HCT116 (cell line): ENCODE measurements at regions not wholly inside any gene's neighbourhood (a gene's known extent, or its start where the extent isn't known, plus 50 kb on each side); places are given as distances from the start of the nearest gene placed in this dataset.

Source experiments
- ATAC-seq: fragments of 200-7000 bp; cut with Tn5 transposase; 2 replicates; pipeline ENCODE4 v1.9.1; 2020; ENCODE audit warnings: mild to moderate bottlenecking, moderate library complexity
- BruUV-seq: library from RNA; stranded (reverse); fragments of 400-500 nt; replicated peaks from 2 replicates; lab custom pipeline; 2021; lab: Mats Ljungman, UMichigan
- CTCF ChIA-PET: fragments of 300-600 bp; sonication (Branson Sonifier 250); formaldehyde crosslinking; loops from one replicate; lab custom pipeline; 2021; ENCODE audit warnings: antibody characterized with exemption; lab: Charles Lee
- POLR2A ChIA-PET: fragments of 300-600, 350-600 bp; sonication (Branson Sonifier 250); formaldehyde crosslinking; loops from one replicate; lab custom pipeline; 2021; ENCODE audit warnings: antibody characterized with exemption; lab: Charles Lee
- RAD21 ChIA-PET, 2 experiments: fragments of 300-600 bp; sonication (Branson Sonifier 250); formaldehyde crosslinking; loops; one replicate each; lab custom pipeline; 2023; ENCODE audit warnings: low total read pairs in 2 of 2; ENCODE audit not compliant: uncharacterized antibody in 2 of 2, unreplicated experiment in 2 of 2, low non-redundant PET in 1 of 2; lab: Charles Lee
- DNase-seq: peaks from one replicate; pipeline ENCODE4 v3.0.0-alpha.2; 2010; ENCODE audit warnings: low read depth, low spot score
- H2AFZ ChIP-seq: fragments of 200-600 bp; shearing (Covaris generic), sonication (generic); 2 replicates; pipeline ENCODE4 v1.6.1; 2017; ENCODE audit warnings: low read depth, mixed run types, mixed read lengths, antibody characterized with exemption, low read length; ENCODE audit not compliant: poor library complexity, severe bottlenecking
- H3K27ac ChIP-seq: 2 replicates; pipeline ENCODE4 v1.5.1; 2012; ENCODE audit warnings: low read depth, low read length
- H3K27me3 ChIP-seq: fragments of 200-600 bp; sonication (generic); 2 replicates; pipeline ENCODE4 v1.6.1; 2016; ENCODE audit warnings: mixed run types, low read length, mixed read lengths; ENCODE audit not compliant: insufficient read depth
- H3K36me3 ChIP-seq, 2 experiments: fragments of 200-500 bp in 1 of 2; fragments of 200-600 bp in 1 of 2; sonication (Bioruptor generic) in 1 of 2; sonication (generic) in 1 of 2; 2 replicates each; pipeline versions ENCODE4 v1.5.1 to v1.6.1; 2014 to 2016; ENCODE audit warnings: low read length in 2 of 2, inconsistent platforms in 1 of 2, mixed read lengths in 1 of 2, mixed run types in 1 of 2; ENCODE audit not compliant: insufficient read depth in 2 of 2, control insufficient read depth in 1 of 2
- H3K4me1 ChIP-seq, 2 experiments: fragments of 200-600 bp in 1 of 2; sonication (generic) in 1 of 2; 2 replicates each; pipeline versions ENCODE4 v1.5.1 to v1.6.1; 2012 to 2017; ENCODE audit warnings: low read length in 2 of 2, inconsistent platforms in 1 of 2, mild to moderate bottlenecking in 1 of 2, mixed read lengths in 1 of 2, mixed run types in 1 of 2, moderate library complexity in 1 of 2; ENCODE audit not compliant: insufficient read depth in 2 of 2, control insufficient read depth in 1 of 2
- H3K4me2 ChIP-seq: fragments of 200-600 bp; sonication (generic); 2 replicates; pipeline ENCODE4 v1.6.1; 2017; ENCODE audit warnings: mixed run types, low read length, mixed read lengths
- H3K4me3 ChIP-seq, 2 experiments: fragments of 200-600 bp in 1 of 2; sonication (generic) in 1 of 2; replicated peaks in 1 of 2; 2 replicates each; pipeline ENCODE4 v1.5.1; 2011 to 2016; ENCODE audit warnings: low read length in 2 of 2, control low read depth in 1 of 2, low read depth in 1 of 2, mild to moderate bottlenecking in 1 of 2, mixed read lengths in 1 of 2, mixed run types in 1 of 2
- H3K79me2 ChIP-seq: fragments of 200-600 bp; sonication (generic); 2 replicates; pipeline ENCODE4 v1.6.1; 2017; ENCODE audit warnings: mild to moderate bottlenecking, mixed run types, low read length, moderate library complexity, mixed read lengths; ENCODE audit not compliant: insufficient read depth
- H3K9ac ChIP-seq: fragments of 200-600 bp; sonication (generic); 2 replicates; pipeline ENCODE4 v1.6.1; 2016; ENCODE audit warnings: low read length, mixed read lengths
- H3K9me2 ChIP-seq: fragments of 200-600 bp; sonication (generic), shearing (Covaris generic); 2 replicates; pipeline ENCODE4 v1.6.1; 2017; ENCODE audit warnings: mixed run types, mild to moderate bottlenecking, moderate library complexity; ENCODE audit not compliant: insufficient read depth
- H3K9me3 ChIP-seq, 2 experiments: fragments of 200-500 bp in 1 of 2; fragments of 200-600 bp in 1 of 2; sonication (Bioruptor generic) in 1 of 2; sonication (generic) in 1 of 2; 2 replicates each; pipeline ENCODE4 v1.6.1; 2014 to 2017; ENCODE audit warnings: low read length in 2 of 2, mixed read lengths in 2 of 2, inconsistent platforms in 1 of 2, low read depth in 1 of 2, mild to moderate bottlenecking in 1 of 2, mixed run types in 1 of 2, moderate library complexity in 1 of 2; ENCODE audit not compliant: control insufficient read depth in 1 of 2, insufficient read depth in 1 of 2
- H4K20me1 ChIP-seq: fragments of 200-600 bp; sonication (generic), shearing (Covaris generic); 2 replicates; pipeline ENCODE4 v1.6.1; 2017; ENCODE audit warnings: mixed run types, mild to moderate bottlenecking, moderate library complexity; ENCODE audit not compliant: insufficient read depth
- CBX3 ChIP-seq: IDR thresholded peaks from 2 replicates; pipeline ENCODE4 v1.6.1; 2012; ENCODE audit warnings: low read depth
- CEBPB ChIP-seq: IDR thresholded peaks from 2 replicates; pipeline ENCODE4 v1.6.1; 2012; ENCODE audit warnings: low read depth
- CTCF ChIP-seq, 3 experiments: fragments of 200-600 bp in 1 of 3; sonication (generic) in 1 of 3; IDR thresholded peaks in 2 of 3; conservative IDR thresholded peaks in 1 of 3; 2 replicates each; pipeline ENCODE4 v1.5.1; 2012 to 2017; ENCODE audit warnings: low read depth in 2 of 3, low read length in 2 of 3, antibody characterized with exemption in 1 of 3, borderline replicate concordance in 1 of 3, control low read depth in 1 of 3, mild to moderate bottlenecking in 1 of 3, mixed read lengths in 1 of 3, mixed run types in 1 of 3, moderate library complexity in 1 of 3; ENCODE audit not compliant: insufficient read depth in 1 of 3
- EGR1 ChIP-seq: IDR thresholded peaks from 2 replicates; pipeline ENCODE4 v1.6.1; 2012; ENCODE audit warnings: low read depth
- ELF1 ChIP-seq: IDR thresholded peaks from 2 replicates; pipeline ENCODE4 v1.6.1; 2012; ENCODE audit warnings: low read depth, borderline replicate concordance
- EZH2 ChIP-seq: fragments of 200-600 bp; sonication (generic); IDR thresholded peaks from 2 replicates; pipeline ENCODE4 v1.6.1; 2017; ENCODE audit warnings: antibody characterized with exemption, mixed run types
- POLR2A ChIP-seq: IDR thresholded peaks from 2 replicates; pipeline ENCODE4 v1.7.0; 2011; ENCODE audit warnings: borderline replicate concordance; ENCODE audit not compliant: insufficient read depth, insufficient read length; ENCODE audit errors: extremely low read depth
- POLR2AphosphoS5 ChIP-seq: IDR thresholded peaks from 2 replicates; pipeline ENCODE4 v1.6.1; 2011; ENCODE audit warnings: mild to moderate bottlenecking, low read depth, low read length, moderate library complexity
- REST ChIP-seq: IDR thresholded peaks from 2 replicates; pipeline ENCODE4 v1.6.1; 2012; ENCODE audit warnings: low read depth
- YY1 ChIP-seq: IDR thresholded peaks from 2 replicates; pipeline ENCODE4 v1.6.1; 2011; ENCODE audit warnings: low read length, low read depth, moderate library complexity, mild to moderate bottlenecking; ENCODE audit not compliant: insufficient replicate concordance; ENCODE audit errors: extremely low read depth
- ZFX ChIP-seq: fragments of 450-650 bp; IDR thresholded peaks from 2 replicates; pipeline ENCODE4 v1.6.1; 2017
- ZNF274 ChIP-seq: fragments of 200-500 bp; sonication (Bioruptor generic); IDR thresholded peaks from 2 replicates; pipeline ENCODE4 v1.6.1; 2014; ENCODE audit warnings: mild to moderate bottlenecking, low read depth, low read length, inconsistent platforms
- intact Hi-C: fragments of 100-400 bp; cut with micrococcal nuclease; formaldehyde crosslinking; loops from 2 replicates; pipeline ENCODE4 v1.10.0; 2022
- TF ChIP-seq, protein P1 (sequence below): IDR thresholded peaks from 2 replicates; pipeline ENCODE4 v1.6.1; 2012

- no peak for TF ChIP-seq CTCF (IDR thresholded peaks at IDR 0.05 in 2 of 3, conservative IDR thresholded peaks at IDR 0.05 in 1 of 3; ENCODE audit: borderline replicate concordance in 1 of 3, insufficient read depth in 1 of 3, low read depth in 2 of 3, low read length in 2 of 3)
- TF ChIP-seq REST = no peak
- TF ChIP-seq, protein P1, sequence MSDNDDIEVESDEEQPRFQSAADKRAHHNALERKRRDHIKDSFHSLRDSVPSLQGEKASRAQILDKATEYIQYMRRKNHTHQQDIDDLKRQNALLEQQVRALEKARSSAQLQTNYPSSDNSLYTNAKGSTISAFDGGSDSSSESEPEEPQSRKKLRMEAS = no peak
- no peak for TF ChIP-seq CEBPB
- TF ChIP-seq CBX3 = no peak
- TF ChIP-seq EZH2 = no peak
Measured at GRCh38 chr12:91948504-91948903, 197.1 kb downstream of the BTG1 start (continued).

GRCh38 chr12:91947459-91947858 is 198.2 kb downstream of the BTG1 start:
- no TSS peak for BruUV-seq
- Histone ChIP-seq H3K36me3 (no peaks in the 10 kb centered on the region), H4K20me1 (no peaks in the 10 kb centered on the region), H3K9me3 (no peaks in the 10 kb centered on the region), H3K27me3 (no peaks in the 10 kb centered on the region), H3K9me2 (no peaks in the 10 kb centered on the region), H3K4me1 (no peaks in the 10 kb centered on the region), H3K27ac (no peak overlapping the region), H3K4me3 (no peak overlapping the region), H3K79me2 (no peaks in the 10 kb centered on the region), H3K9ac (no peak overlapping the region), H3K4me2 (no peak overlapping the region), H2AFZ (no peak overlapping the region)
- ChIA-PET CTCF (no interaction called here), POLR2A (no interaction called here), RAD21 (no interaction called here)
- TF ChIP-seq ZFX = no peak
- TF ChIP-seq POLR2AphosphoS5 = no peak
- TF ChIP-seq ELF1 = no peak
- TF ChIP-seq REST = no peak
- no peak for TF ChIP-seq ZNF274
- TF ChIP-seq EGR1 = no peak
- no peak for TF ChIP-seq POLR2A
- no peak for TF ChIP-seq YY1
- no peak for DNase-seq
- ATAC-seq = no peak
- intact Hi-C loops = no loop called here
